HT-29 (cell line): ENCODE measurements at regions not wholly inside any gene's neighbourhood (a gene's known extent, or its start where the extent isn't known, plus 50 kb on each side); places are given as distances from the start of the nearest gene placed in this dataset.
"Not testable (repeated sequence)": the region's sequence is repeated elsewhere in the genome, so short reads cannot be mapped to it uniquely, and the experiment has no call there.

Experiments
- DNase-seq: peaks from one replicate; pipeline ENCODE4 v3.0.0-alpha.2; 2015; ENCODE audit warnings: low spot score

DNA sequence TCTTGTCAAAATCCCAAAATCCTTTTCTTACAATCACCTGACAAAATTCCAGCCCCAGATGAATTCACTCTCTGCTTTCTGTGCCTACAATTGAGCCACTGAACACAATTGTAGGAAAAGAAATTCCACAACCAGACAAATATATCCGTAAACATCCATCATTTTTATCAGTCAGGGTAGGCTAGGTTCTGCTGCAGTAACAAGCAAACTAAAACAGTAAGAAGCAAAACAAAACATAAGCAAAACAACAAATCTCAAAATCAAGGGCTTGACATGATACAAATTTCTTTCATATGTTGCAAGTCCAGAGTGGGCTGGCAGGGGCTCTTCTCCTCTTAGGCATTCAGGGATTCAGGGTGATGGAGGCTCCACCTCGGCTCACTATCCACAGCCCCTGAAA lies 114.2 kb upstream of the MAN2A1 start:
- no peak for DNase-seq

DNA sequence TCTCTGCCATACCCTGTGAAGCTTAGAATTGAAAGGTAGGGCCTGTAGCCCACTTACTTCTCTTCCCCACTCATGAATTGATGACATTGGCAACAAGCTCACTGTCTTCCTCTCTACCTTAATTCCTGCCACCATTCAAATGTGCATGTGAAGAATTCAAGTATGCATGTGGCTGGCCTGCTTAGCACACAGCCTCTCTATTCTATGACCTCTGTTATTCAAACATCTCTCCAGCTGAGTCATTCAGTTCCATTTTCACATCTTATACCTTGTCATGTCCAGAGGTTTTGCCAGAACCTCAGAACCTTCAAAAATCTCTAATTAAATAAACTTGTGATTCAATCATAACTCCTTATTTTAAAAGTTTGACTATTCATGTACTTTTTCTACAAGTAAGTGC lies 114.7 kb upstream of the MAN2A1 start:
- no peak for DNase-seq

DNA sequence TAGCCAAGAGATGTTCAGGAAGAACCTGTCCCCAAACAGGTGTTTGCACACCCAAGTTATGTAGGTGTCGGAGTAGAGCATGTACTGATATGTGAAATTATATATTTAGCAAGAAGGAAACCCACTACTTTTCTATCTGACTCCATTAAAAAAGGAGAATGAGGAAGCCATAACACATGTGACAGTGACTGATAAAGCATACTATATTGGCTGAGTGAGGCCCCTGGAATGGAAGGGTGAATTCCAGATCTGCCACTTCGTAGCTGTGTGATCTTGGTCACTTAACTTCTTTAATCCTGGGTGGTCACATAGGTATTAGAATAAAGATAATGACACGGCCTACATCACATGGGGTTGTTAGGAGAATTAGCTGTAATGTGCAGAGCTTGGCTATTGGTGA lies 116.0 kb upstream of the MAN2A1 start:
- no peak for DNase-seq

DNA sequence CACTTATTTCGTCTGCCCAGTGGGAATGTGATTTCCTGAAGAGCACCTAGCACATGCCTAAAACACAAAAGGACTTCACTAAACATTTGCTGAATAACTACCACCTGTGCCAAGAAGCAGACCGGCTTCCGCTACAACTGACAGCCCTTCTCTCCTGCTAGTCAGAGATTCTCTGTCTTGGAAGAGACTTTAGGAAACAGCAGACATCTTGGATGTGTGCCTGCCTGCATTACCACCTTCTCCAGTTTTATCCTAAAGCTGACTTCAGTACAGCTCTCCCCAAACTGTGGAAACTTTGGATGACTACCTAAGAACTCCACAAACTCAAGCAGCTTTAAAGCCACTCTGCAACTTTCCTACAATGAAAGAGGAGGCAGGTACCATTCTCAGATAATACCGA lies 116.5 kb upstream of the MAN2A1 start:
- no peak for DNase-seq

- DNase-seq: no peak
These were observed 117.9 kb upstream of the MAN2A1 start for GRCh38 chr5:109571785-109572184.

DNA sequence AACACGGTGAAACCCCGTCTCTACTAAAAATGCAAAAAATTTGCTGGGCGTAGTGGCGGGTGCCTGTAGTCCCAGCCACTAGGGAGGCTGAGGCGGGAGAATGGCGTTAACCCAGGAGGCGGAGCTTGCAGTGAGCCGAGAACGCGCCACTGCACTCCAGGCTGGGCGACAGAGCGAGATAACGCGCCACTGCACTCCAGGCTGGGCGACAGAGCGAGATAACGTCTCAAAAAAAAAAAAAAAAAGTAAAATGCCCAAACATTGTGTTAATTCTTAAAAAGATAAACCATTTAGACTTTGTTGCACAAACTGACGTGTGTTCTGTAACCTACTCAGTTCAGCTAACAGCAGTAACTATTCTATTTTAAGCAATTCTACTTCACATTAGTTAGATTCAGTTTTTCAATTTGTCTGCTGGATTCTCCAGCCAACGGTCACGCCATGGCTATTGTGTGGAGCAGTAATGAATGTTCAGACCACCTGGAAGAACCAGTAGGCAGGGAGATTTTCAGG lies 119.3 kb upstream of the MAN2A1 start:
- DNase-seq: no peak

- no peak for DNase-seq
These were observed 122.2 kb upstream of the MAN2A1 start for GRCh38 chr5:109567374-109568044.

GRCh38 chr5:109566361-109566760 lies 123.4 kb upstream of the MAN2A1 start:
- DNase-seq: no peak

GRCh38 chr5:109563739-109564138 lies 126.0 kb upstream of the MAN2A1 start:
- no peak for DNase-seq

DNA sequence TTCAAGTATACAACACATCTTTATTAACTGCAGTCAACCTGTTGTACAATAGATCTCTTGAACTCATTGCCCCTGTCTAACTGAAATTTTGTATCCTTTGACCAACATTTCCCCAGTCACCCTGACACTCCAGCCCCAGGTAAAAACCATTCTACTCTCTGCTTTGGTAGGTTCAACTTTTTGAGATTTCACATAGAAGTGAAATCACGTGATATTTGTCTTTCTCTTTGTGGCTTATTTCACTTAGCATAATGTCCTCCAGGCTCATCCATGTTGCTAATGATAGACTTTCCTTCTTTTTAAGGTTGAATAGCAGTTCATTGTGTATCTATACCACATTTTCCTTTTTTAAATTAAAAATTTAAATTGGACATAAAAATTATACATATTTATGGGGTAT lies 126.5 kb upstream of the MAN2A1 start:
- DNase-seq: no peak

DNA sequence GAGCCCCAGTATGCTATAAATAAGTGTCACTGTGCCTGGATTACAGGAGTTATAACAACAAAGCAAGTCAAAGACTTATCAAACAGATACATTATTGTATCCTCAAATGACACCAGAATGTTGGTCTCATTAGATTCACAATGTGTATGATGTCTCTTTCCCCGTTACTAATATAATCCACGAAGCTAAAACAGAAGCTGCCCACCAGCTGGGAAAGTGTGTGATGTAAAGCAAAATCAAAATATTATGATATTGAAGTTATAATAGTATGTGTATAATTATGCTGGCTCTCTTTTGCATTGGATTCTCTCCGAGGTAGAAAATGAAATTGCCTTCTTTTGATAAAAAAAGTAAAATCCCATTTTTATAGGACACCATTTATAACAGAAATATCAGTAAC lies 127.3 kb upstream of the MAN2A1 start:
- DNase-seq: no peak

DNA sequence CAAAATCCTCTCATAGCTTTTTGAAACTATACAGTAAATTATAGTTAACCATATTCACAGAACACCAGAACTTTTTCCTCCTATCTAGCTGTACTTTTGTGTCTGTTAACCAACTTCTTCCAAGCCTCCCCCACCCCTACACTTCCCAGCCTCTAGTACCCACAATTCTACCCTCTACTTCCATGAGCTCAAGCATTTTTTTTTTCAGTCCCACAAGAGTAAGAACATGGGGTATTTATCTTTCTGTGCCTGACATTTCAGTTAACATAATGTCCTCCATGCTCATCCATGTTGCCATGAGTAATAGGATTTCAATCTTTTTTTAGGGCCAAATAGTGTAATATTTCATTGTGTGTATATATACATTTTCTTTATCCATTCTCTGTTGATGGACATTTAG lies 128.3 kb upstream of the MAN2A1 start:
- DNase-seq: no peak

GRCh38 chr5:109560554-109560953 lies 129.2 kb upstream of the MAN2A1 start:
- DNase-seq: no peak

DNA sequence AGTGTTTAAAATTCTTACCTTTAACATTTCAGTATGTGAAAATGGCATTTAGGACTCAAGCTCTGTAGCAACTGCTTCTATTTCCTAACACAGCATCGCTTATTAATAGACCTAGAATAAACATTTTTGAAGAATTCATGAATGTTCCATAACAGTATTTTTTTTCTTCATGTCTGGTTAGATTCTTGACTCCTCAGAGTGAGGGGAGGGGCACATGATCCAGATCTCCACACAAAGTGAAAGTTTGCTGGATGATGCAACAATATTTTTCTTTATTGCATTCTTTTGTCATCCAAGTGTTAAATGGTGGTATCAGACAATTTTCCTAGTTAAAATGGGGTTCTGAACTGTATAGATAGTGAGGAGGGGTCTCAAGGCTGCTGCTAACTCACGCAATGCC lies 130.8 kb upstream of the MAN2A1 start:
- DNase-seq: no peak

- DNase-seq: no peak
These were observed 131.4 kb upstream of the MAN2A1 start for GRCh38 chr5:109558364-109558763.

DNA sequence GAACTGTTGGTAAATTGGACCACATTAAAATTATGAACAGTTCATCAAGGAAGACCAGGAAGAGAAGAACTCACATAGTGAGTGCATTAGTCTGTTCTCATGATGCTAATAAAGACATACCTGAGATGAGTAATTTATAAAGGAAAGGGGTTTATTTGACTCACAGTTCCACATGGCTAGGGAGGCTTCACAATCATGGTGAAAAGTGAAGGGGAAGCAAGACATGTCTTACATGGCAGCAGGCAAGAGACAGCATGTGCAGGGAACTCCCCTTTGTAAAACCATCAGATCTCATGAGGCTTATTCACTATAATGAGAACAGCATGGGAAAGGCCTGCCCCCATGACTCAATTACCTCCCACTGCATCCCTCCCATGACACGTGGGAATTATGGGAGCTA lies 135.9 kb upstream of the MAN2A1 start:
- no peak for DNase-seq

GRCh38 chr5:109551234-109551633 lies 138.5 kb upstream of the MAN2A1 start:
- DNase-seq: not testable (repeated sequence)

GRCh38 chr5:109550077-109550476 lies 139.7 kb upstream of the MAN2A1 start:
- DNase-seq: no peak

DNA sequence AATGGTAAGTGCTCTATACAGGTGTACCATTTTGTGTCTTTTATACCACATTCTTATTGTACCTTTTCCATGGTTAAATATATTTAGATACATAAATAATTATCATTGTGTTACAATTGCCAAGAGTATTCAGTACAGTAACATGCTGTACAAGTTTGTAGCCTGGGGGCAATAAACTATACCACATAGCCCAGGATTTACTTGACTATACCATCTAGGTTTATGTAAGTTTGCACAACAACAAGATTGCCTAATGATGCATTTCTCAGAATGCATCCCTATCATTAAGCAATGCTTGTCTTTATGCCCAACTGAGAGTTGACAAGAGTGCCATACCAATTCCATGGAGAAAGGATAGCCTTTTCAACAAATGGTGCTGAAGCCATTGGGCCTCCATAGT lies 136.7 kb upstream of the PJA2 start:
- no peak for DNase-seq

DNA sequence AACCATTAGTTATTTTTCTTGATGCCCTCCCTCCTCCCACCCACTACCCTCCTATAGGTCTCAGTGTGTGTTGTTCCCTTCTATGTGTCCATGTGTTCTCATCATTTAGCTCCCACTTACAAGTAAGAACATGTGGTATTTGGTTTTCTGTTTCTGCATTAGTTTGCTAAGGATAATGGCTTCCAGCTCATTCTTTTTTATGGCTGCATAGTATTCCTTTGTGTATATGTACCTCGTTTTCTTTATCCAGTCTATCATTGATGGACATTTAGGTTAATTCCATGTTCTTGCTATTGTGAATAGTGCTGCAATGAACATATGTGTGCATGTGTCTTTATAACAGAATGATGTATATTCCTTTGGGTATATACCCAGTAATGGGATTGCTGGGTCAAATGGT lies 135.1 kb upstream of the PJA2 start:
- not testable (repeated sequence) for DNase-seq

DNA sequence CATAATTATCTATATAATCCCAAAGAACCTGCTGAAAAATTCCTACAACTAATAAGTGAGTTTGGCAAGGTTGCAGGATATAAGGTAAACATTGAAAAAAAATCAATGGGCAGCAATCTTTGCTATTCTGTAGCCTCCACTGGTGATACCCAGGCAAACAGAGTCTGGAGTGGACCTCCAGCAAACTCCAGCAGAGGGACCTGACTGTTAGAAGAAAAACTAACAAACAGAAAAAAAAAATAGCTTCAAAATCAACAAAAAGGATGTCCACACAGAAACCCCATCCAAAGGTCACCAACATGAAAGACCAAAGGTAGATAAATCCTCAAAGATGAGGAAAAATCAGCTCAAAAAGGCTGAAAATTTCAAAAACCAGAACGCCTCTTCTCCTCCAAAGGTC lies 128.9 kb upstream of the PJA2 start:
- DNase-seq: not testable (repeated sequence)

GRCh38 chr5:109535090-109535489 lies 125.3 kb upstream of the PJA2 start:
- DNase-seq: not testable (repeated sequence)

- DNase-seq: no peak
These were observed 124.0 kb upstream of the PJA2 start for GRCh38 chr5:109533751-109534272.
